ENCODE measurements at regions not wholly inside any gene's neighbourhood (a gene's known extent, or its start where the extent isn't known, plus 50 kb on each side); places are given as distances from the start of the nearest gene placed in this dataset.

GRCh38 chr21:33974513-33975468, 59.2 kb upstream of the ATP5PO start:
- Histone ChIP-seq H3K79me2 (no peaks in the 10 kb centered on the region), H3K4me3 (no peak overlapping the region), H2AFZ (no peak overlapping the region), H3K9me3 (ENCODE audit: low read depth) (no peaks in the 10 kb centered on the region), H3K4me1 (ENCODE audit: insufficient read depth) (peaks cover 31% of the 10 kb centered on the region), H3K27ac (peak overlapping the region; percentile 90), H3K27me3 (no peaks in the 10 kb centered on the region), H3K9me2 (replicated peaks; ENCODE audit: insufficient read depth) (no peaks in the 10 kb centered on the region), H3K36me3 (replicated peaks; ENCODE audit: insufficient read depth, low read depth) (no peaks in the 10 kb centered on the region), H3K4me2 (no peak overlapping the region), H4K20me1 (ENCODE audit: insufficient read depth, poor library complexity, severe bottlenecking) (no peaks in the 10 kb centered on the region)
- 96% methylated on average over 6 of the region's 9 CpGs for WGBS (ENCODE audit: low lambda C conversion rate, missing lambda C conversion rate)
- TF ChIP-seq EZH2phosphoT487 (IDR thresholded peaks at IDR 0.05; ENCODE audit: low read depth, severe bottlenecking, unreplicated experiment) (no peak), EZH2 (IDR thresholded peaks at IDR 0.05; ENCODE audit: borderline replicate concordance) (no peak), CTCF (IDR thresholded peaks at IDR 0.05; ENCODE audit: poor library complexity) (no peak)
- no peak for DNase-seq (ENCODE audit: low spot score)

GRCh38 chr21:33973268-33973667, 57.7 kb upstream of the ATP5PO start:
- H4K20me1 ChIP-seq (ENCODE audit: insufficient read depth, poor library complexity, severe bottlenecking) = no peaks in the 10 kb centered on the region
- 55% methylated on average over 5 of the region's 5 CpGs for WGBS (ENCODE audit: low lambda C conversion rate, missing lambda C conversion rate)
- H3K9me3 ChIP-seq (ENCODE audit: low read depth) = no peaks in the 10 kb centered on the region
- H3K9me2 ChIP-seq (replicated peaks; ENCODE audit: insufficient read depth) = no peaks in the 10 kb centered on the region
- H3K27ac ChIP-seq = no peak overlapping the region
- no peaks in the 10 kb centered on the region for H3K27me3 ChIP-seq
- no peak for TF ChIP-seq CTCF (IDR thresholded peaks at IDR 0.05; ENCODE audit: poor library complexity)
- TF ChIP-seq EZH2 (IDR thresholded peaks at IDR 0.05; ENCODE audit: borderline replicate concordance) = no peak
- TF ChIP-seq EZH2phosphoT487 (IDR thresholded peaks at IDR 0.05; ENCODE audit: low read depth, severe bottlenecking, unreplicated experiment) = no peak
- H3K79me2 ChIP-seq = no peaks in the 10 kb centered on the region
- H3K4me2 ChIP-seq = no peak overlapping the region
- DNase-seq (ENCODE audit: low spot score) = no peak
- H3K4me3 ChIP-seq = no peak overlapping the region
- no peak overlapping the region for H2AFZ ChIP-seq
- H3K4me1 ChIP-seq (ENCODE audit: insufficient read depth) = peaks cover 47% of the 10 kb centered on the region
- no peaks in the 10 kb centered on the region for H3K36me3 ChIP-seq (replicated peaks; ENCODE audit: insufficient read depth, low read depth)

- Histone ChIP-seq H3K9me2 (replicated peaks; ENCODE audit: insufficient read depth) (no peaks in the 10 kb centered on the region), H3K4me2 (no peak overlapping the region), H3K4me3 (no peak overlapping the region), H3K27me3 (no peaks in the 10 kb centered on the region), H3K9me3 (ENCODE audit: low read depth) (no peaks in the 10 kb centered on the region), H4K20me1 (ENCODE audit: insufficient read depth, poor library complexity, severe bottlenecking) (no peaks in the 10 kb centered on the region), H3K36me3 (replicated peaks; ENCODE audit: insufficient read depth, low read depth) (no peaks in the 10 kb centered on the region), H2AFZ (no peak overlapping the region), H3K79me2 (no peaks in the 10 kb centered on the region), H3K27ac (peak overlapping the region; percentile 84), H3K4me1 (ENCODE audit: insufficient read depth) (peaks cover 50% of the 10 kb centered on the region)
- 97% methylated on average over 5 of the region's 5 CpGs for WGBS (ENCODE audit: low lambda C conversion rate, missing lambda C conversion rate)
- TF ChIP-seq EZH2 (IDR thresholded peaks at IDR 0.05; ENCODE audit: borderline replicate concordance) (no peak), EZH2phosphoT487 (IDR thresholded peaks at IDR 0.05; ENCODE audit: low read depth, severe bottlenecking, unreplicated experiment) (no peak), CTCF (IDR thresholded peaks at IDR 0.05; ENCODE audit: poor library complexity) (no peak)
- no peak for DNase-seq (ENCODE audit: low spot score)
Measured at GRCh38 chr21:33972539-33972938, 56.9 kb upstream of the ATP5PO start.
